Stimulated activated effector memory CD8-positive, alpha-beta T cell treated with anti-CD3 and anti-CD28 coated beads, Interleukin-12 subunit alpha, Interleukin-12 subunit beta, amount 100 ng/mL, for 72 hours (primary cell): ENCODE measurements at regions not wholly inside any gene's neighbourhood (a gene's known extent, or its start where the extent isn't known, plus 50 kb on each side); places are given as distances from the start of the nearest gene placed in this dataset.

ENCODE experiments used
- ATAC-seq: fragments of 150-1000 bp; cut with Tn5 transposase; 2 replicates; pipeline ENCODE4 v1.10.0; 2021
- DNase-seq, 2 donors: peaks; one replicate each; pipeline ENCODE4 v3.0.0; 2021 to 2022; ENCODE audit warnings: low spot score in 2 of 2
- H3K27ac Mint-ChIP-seq: one replicate; pipeline ENCODE4 v1.8.0; 2022; ENCODE audit warnings: mild to moderate bottlenecking, mixed read lengths
- H3K36me3 Mint-ChIP-seq: one replicate; pipeline ENCODE4 v1.8.0; 2022; ENCODE audit warnings: mild to moderate bottlenecking, mixed read lengths
- H3K4me1 Mint-ChIP-seq: one replicate; pipeline ENCODE4 v1.8.0; 2022; ENCODE audit warnings: mixed read lengths
- H3K4me3 Mint-ChIP-seq: one replicate; pipeline ENCODE4 v1.8.0; 2022; ENCODE audit warnings: mild to moderate bottlenecking, mixed read lengths
- H3K9me3 Mint-ChIP-seq: one replicate; pipeline ENCODE4 v1.8.0; 2022; ENCODE audit warnings: mixed read lengths

GRCh38 chr4:57490520-57491255 lies 380.5 kb upstream of the IGFBP7 start:
- Mint-ChIP-seq H3K4me1 (no peaks in the 10 kb centered on the region), H3K27ac (no peak overlapping the region), H3K36me3 (no peaks in the 10 kb centered on the region), H3K4me3 (no peak overlapping the region), H3K9me3 (peaks cover 8% of the 10 kb centered on the region)
- no peak for DNase-seq
- no peak for ATAC-seq

DNA sequence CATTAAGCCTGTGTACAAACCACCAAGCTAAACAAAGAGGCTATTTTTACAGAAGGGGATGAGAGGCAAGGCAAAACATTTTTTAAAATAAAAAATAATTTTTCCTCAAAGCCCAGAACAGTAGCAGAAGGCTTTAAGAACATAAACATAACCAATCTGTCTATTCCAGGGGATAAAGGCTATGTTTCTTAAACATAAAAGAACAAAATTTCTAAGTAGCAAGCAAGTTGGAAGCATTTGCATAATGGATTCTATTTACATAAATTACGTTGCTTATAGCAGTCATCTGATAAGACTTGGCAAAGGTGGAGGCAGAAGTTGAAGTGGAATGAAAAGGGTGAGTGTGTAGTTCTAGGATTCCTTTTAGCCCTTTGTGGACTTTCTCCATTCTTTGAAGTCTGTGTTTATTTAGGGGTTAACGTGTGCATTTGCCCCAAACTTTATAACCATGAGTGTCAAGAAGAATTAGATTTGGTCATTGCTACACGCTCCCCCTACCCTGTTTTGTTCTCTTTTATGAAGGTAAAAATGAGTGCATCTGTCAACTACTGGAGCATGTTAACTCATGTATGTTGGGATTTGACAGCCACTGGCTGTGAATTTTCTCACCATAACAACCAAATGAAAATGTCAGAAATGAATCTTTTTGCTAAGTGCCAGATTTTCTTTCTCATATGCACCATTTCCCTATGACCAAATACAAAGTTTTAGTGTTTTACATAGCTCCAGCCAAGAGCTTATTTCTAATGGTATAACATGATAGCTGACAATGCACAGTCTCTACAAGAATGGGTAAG lies 378.4 kb upstream of the IGFBP7 start:
- H3K9me3 Mint-ChIP-seq: peaks cover 5% of the 10 kb centered on the region
- no peak for ATAC-seq
- no peak for DNase-seq
- no peaks in the 10 kb centered on the region for H3K4me1 Mint-ChIP-seq
- H3K27ac Mint-ChIP-seq: no peak overlapping the region
- H3K36me3 Mint-ChIP-seq: no peaks in the 10 kb centered on the region
- no peak overlapping the region for H3K4me3 Mint-ChIP-seq

GRCh38 chr4:57475424-57475823 lies 365.2 kb upstream of the IGFBP7 start:
- Mint-ChIP-seq H3K9me3 (peaks cover 7% of the 10 kb centered on the region), H3K4me3 (no peak overlapping the region), H3K36me3 (no peaks in the 10 kb centered on the region), H3K4me1 (no peaks in the 10 kb centered on the region), H3K27ac (no peak overlapping the region)
- DNase-seq (no peak), ATAC-seq (no peak)

DNA sequence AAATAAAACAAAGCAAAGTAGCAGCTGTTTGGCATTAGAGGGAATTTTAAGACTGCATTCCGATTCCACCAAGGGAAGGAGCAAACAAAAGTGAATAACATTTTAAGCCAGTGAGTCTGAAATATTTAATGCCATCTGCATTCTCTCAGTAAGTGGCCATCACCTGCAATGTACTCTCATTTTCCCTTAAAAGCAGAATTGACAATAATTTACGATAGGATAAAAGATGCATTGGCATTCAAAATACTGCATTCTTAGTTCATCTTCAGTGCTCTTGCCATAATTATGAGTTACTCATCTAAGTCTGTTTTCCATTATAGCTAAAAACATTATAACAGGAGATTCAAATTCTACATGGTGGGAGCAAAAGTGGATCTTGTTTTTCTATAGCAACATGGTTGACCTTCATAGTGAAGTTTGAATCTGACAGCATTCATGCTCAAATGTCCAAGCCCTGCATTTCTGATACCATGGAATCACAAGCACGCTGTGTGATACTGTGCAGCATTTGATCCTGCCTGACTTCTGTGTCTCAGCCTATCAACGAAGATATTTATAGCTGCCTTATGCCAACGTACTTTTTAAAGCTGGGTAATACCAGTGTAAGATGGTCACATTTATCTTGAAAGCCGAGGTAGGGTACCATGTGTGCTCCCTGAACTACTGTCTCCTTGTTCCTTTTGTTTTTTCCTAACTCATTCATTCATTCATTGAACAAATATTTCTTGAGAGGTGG lies 355.3 kb upstream of the IGFBP7 start:
- no peak for DNase-seq
- no peaks in the 10 kb centered on the region for H3K36me3 Mint-ChIP-seq
- H3K4me1 Mint-ChIP-seq: no peaks in the 10 kb centered on the region
- H3K27ac Mint-ChIP-seq: no peak overlapping the region
- no peak overlapping the region for H3K4me3 Mint-ChIP-seq
- ATAC-seq: no peak
- peaks cover 11% of the 10 kb centered on the region for H3K9me3 Mint-ChIP-seq

DNA sequence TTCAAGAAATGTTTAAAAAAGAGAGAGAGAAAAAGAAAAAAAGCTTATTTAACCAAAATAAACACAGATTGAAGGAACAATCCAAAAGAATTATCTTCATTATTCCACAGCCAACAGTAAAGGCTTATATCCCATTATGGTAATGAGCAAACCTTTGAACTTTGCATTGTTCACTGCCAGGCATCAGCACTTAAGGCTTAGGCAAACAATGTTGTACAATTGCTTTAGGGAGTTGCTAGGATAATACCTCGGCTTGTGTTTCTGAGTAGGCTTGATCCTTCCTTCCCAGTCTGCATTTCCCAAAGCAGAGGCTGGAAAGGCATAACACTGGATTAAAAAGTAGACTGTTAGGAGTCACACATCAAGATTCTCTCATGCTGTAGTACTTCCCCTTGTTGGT lies 352.7 kb upstream of the IGFBP7 start:
- Mint-ChIP-seq H3K4me1 (no peaks in the 10 kb centered on the region), H3K9me3 (peaks cover 7% of the 10 kb centered on the region), H3K27ac (no peak overlapping the region), H3K36me3 (no peaks in the 10 kb centered on the region), H3K4me3 (no peak overlapping the region)
- no peak for DNase-seq
- no peak for ATAC-seq

DNA sequence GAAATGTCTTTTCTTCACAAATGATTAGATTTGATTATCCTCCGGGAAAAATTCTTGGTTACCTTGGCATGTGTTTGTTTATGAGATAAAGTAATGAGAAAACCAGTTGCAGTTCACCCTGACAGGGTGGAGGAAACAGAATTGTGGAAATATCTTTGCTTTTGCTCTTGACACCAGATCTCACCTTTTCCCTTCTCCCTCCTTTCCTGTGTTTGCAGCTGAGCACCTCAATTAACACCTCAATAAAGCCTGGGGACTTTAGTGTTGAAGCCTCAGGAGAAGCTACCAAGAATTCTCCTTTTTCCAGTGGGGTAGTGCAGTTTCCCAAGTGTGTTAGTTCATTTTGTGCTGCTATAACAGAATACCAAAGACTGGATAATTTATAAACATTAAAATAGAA lies 350.8 kb upstream of the IGFBP7 start:
- H3K27ac Mint-ChIP-seq: no peak overlapping the region
- ATAC-seq (no peak), DNase-seq (no peak)
- H3K4me3 Mint-ChIP-seq: no peak overlapping the region
- H3K36me3 Mint-ChIP-seq: no peaks in the 10 kb centered on the region
- peaks cover 11% of the 10 kb centered on the region for H3K9me3 Mint-ChIP-seq
- H3K4me1 Mint-ChIP-seq: no peaks in the 10 kb centered on the region

DNA sequence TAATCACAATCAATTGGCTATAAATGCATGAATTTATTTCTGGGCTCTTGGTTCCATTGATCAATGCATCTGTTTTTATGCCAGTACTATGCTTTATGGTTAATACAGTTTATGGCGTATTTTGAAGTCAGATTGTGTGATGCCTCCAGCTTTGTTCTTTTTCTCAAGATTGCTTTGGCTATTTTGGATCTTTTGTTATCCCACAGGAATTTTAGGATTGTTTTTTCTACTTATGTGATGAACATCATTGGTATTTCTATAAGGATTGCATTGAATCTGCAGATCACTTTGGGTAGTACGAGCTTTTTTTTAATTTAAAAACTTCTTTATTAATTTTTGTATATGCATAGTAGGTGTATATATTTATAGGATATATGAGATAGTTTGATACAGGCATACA lies 338.7 kb upstream of the IGFBP7 start:
- DNase-seq (no peak), ATAC-seq (no peak)
- no peaks in the 10 kb centered on the region for H3K4me1 Mint-ChIP-seq
- no peak overlapping the region for H3K27ac Mint-ChIP-seq
- peaks cover 12% of the 10 kb centered on the region for H3K9me3 Mint-ChIP-seq
- no peak overlapping the region for H3K4me3 Mint-ChIP-seq
- H3K36me3 Mint-ChIP-seq: no peaks in the 10 kb centered on the region

GRCh38 chr4:57448452-57448851 lies 338.3 kb upstream of the IGFBP7 start:
- no peak for ATAC-seq

GRCh38 chr4:57446266-57446665 lies 336.1 kb upstream of the IGFBP7 start:
- H3K9me3 Mint-ChIP-seq: peaks cover 9% of the 10 kb centered on the region
- ATAC-seq (no peak), DNase-seq (no peak)
- H3K4me1 Mint-ChIP-seq: no peaks in the 10 kb centered on the region
- no peaks in the 10 kb centered on the region for H3K36me3 Mint-ChIP-seq
- H3K4me3 Mint-ChIP-seq: no peak overlapping the region
- no peak overlapping the region for H3K27ac Mint-ChIP-seq

More at GRCh38 chr4:57448452-57448851, 338.3 kb upstream of the IGFBP7 start:
- H3K27ac Mint-ChIP-seq: no peak overlapping the region
- no peak for DNase-seq
- H3K9me3 Mint-ChIP-seq: peaks cover 12% of the 10 kb centered on the region
- no peaks in the 10 kb centered on the region for H3K36me3 Mint-ChIP-seq
- H3K4me3 Mint-ChIP-seq: no peak overlapping the region
- H3K4me1 Mint-ChIP-seq: no peaks in the 10 kb centered on the region

DNA sequence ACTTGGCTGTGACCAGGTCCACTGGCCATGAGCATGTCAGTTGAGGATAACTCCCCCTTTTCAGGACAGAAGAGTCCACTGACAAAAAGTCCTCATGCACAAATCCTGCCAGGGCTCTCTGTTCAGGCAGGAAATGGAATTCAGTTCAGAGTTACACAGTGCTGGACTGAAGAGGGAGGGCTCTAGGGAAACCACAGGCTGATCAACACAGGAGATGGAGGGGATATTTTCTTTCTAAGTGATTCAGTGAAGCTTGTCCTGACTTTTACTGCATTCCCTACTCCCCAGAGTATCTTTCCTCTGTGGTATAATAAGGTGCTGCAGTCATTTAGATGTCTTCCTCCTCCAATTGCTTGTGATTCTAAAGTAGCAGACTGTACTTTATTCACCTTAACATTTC lies 335.5 kb upstream of the IGFBP7 start:
- Mint-ChIP-seq H3K9me3 (peaks cover 6% of the 10 kb centered on the region), H3K27ac (no peak overlapping the region), H3K36me3 (no peaks in the 10 kb centered on the region), H3K4me1 (no peaks in the 10 kb centered on the region), H3K4me3 (no peak overlapping the region)
- DNase-seq (no peak), ATAC-seq (no peak)

GRCh38 chr4:57444671-57445070 lies 334.5 kb upstream of the IGFBP7 start:
- Mint-ChIP-seq H3K27ac (no peak overlapping the region), H3K36me3 (no peaks in the 10 kb centered on the region), H3K4me1 (no peaks in the 10 kb centered on the region), H3K4me3 (no peak overlapping the region), H3K9me3 (peaks cover 9% of the 10 kb centered on the region)
- DNase-seq: no peak
- ATAC-seq: no peak

GRCh38 chr4:57443787-57444186 lies 333.6 kb upstream of the IGFBP7 start:
- Mint-ChIP-seq H3K36me3 (no peaks in the 10 kb centered on the region), H3K27ac (no peak overlapping the region), H3K4me1 (no peaks in the 10 kb centered on the region), H3K4me3 (no peak overlapping the region), H3K9me3 (peaks cover 9% of the 10 kb centered on the region)
- DNase-seq (no peak), ATAC-seq (no peak)

DNA sequence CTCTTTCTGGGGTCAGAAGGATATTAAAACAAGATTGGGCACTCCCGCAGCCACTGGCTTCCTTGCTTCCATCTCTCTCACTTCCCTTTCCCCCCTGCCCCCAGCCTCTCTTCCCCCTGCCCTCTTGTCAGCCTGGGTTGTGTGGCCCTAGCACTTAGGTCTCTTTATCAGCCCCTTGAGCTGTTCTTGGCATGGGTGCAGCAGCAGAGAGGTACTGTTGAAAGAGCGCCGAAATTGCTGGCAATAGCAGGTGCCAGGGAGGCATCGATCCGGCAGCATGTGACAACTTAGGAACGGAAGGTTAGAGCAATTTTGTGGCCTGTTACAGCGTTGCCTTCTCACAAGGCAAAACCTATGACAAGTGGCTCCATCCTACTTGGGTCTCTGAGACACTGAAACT lies 333.1 kb upstream of the IGFBP7 start:
- Mint-ChIP-seq H3K36me3 (no peaks in the 10 kb centered on the region), H3K9me3 (peaks cover 9% of the 10 kb centered on the region), H3K4me1 (no peaks in the 10 kb centered on the region), H3K27ac (no peak overlapping the region), H3K4me3 (no peak overlapping the region)
- no peak for DNase-seq
- ATAC-seq: no peak

DNA sequence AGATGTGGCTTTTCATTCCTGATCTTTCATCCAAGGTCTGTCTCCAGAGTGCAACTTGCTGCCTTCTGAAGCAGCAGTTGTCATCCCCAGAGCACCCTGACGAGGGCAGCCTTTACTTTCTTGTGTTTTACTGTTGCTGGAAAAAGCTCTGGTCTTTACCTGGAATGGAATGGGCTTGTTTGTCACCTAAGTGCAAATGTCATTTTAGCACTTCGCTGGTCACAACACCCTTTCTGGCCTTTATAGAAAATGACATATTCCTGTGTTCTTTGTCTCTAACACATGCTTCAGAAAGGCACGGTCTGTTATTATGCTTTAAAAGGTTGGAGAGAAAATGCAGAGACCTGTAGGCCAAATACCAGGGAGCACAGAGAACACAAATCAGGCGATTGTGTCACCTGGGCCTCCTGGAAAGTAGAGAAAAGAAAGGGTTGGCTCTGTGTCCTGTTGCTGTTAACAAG lies 332.7 kb upstream of the IGFBP7 start:
- Mint-ChIP-seq H3K4me3 (no peak overlapping the region), H3K9me3 (peaks cover 9% of the 10 kb centered on the region), H3K27ac (no peak overlapping the region), H3K4me1 (no peaks in the 10 kb centered on the region), H3K36me3 (no peaks in the 10 kb centered on the region)
- ATAC-seq (no peak), DNase-seq (no peak)

GRCh38 chr4:57442241-57442640 lies 332.1 kb upstream of the IGFBP7 start:
- DNase-seq: no peak
- no peak for ATAC-seq
- Mint-ChIP-seq H3K4me3 (no peak overlapping the region), H3K36me3 (no peaks in the 10 kb centered on the region), H3K4me1 (no peaks in the 10 kb centered on the region), H3K9me3 (peaks cover 6% of the 10 kb centered on the region), H3K27ac (no peak overlapping the region)
